Left lobe of liver (tissue), 2 donors: ENCODE measurements at regions not wholly inside any gene's neighbourhood (a gene's known extent, or its start where the extent isn't known, plus 50 kb on each side); places are given as distances from the start of the nearest gene placed in this dataset.

Source experiments
- ATAC-seq: fragments of 200-7000 bp; cut with Tn5 transposase; one replicate; pipeline ENCODE4 v1.9.1; 2020; ENCODE audit warnings: mild to moderate bottlenecking, moderate library complexity
- DNase-seq: peaks from one replicate; pipeline ENCODE4 v3.0.0-alpha.2; 2020; ENCODE audit warnings: low spot score
- donor health status: DM: no; HTN: no; CAD: no; lungs with moderate emphysema.
- donor health status: DM: no; HTN: yes; CAD: no.

DNA sequence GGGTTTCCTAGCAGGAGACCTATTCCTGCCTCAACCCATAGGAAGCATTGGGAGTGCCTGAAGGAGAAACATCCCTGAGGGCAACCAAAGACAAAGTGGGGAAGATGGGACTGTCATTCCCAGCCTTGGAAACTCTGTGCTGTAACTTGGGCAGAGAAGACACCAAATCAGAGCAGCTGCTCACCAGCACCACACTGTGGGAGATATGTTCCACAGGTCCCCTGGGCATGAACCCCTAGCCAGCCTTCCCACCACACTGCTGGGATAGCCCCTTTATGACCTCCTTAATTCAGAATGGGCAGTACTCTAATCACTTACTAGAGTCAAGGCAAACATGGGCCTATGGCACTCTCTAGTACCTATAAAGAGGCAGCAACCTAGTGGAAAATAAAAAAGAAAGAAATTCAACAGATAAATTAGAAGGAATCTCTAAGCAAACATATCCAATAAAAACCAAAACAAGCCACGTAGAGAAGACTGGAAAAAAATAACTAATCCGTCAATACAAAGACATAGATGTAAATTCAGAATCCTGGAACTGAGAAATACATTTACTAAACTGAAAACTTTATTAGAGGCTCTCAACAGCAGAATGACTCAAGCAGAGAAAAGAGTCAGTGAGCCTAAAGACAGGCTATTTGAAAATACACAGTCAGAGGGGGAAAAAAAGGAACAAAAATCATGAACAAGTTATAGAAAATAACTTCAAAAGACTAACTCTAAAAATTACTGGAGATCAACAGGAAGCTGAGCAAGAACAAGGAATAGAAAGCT lies 878.4 kb upstream of the FRG1 start:
- DNase-seq (no peak), ATAC-seq (no peak)

DNA sequence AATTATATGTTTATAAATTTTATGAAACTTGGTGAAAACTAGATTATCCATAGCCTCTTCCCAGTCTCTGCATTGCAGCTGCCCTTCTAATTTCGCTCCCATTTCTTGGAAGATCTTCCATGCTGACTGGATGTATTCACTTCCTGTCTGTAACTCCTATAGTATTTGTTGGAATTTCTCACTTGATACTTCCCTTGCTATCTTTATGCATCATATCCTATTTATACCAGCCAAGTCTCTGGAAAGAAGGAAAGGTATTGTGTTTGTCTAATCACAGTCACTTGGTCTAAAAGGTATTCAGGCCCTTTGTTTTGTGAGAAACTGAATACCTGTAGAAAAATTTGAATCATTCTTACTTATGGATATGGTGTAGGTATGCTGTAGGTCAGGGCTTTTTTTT lies 870.9 kb upstream of the FRG1 start:
- DNase-seq (no peak), ATAC-seq (no peak)

DNA sequence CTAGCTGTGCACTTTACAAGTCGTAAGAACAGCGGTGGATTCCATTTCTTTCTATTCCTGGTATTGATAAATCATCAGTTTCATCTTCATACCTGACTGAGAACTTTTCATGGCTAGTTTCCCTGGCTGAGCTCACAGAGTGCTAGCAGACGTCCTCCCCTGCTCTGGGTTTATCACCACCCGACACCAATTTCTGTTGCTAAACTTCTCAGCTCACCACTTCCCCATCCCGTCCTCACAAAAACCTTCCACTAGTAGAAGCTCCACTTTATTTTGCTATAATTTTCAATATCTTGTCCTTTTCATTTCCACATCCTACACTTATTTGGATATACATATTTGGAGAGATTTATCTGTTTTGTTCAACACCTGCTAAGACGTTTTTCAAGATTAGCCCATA lies 869.4 kb upstream of the FRG1 start:
- ATAC-seq (no peak), DNase-seq (no peak)

DNA sequence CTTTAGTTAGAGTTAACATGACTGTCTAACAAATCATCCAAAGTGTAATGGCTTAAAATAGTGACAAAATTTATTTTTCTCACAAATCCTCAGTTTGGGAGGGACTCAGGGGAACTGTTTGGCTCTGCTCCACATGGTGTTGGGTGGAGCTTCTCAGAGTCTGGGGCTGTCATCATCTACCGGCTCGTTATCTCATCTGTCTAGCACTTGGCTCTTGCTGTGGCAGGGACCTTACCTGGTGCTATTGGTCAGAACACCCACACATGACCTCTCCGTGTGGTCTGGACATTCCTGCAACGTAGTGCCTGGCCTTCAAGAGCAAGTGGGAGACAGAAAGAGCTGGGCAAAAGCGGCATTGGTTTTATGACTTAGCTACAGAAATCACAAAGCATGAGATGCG lies 866.9 kb upstream of the FRG1 start:
- DNase-seq (no peak), ATAC-seq (no peak)

DNA sequence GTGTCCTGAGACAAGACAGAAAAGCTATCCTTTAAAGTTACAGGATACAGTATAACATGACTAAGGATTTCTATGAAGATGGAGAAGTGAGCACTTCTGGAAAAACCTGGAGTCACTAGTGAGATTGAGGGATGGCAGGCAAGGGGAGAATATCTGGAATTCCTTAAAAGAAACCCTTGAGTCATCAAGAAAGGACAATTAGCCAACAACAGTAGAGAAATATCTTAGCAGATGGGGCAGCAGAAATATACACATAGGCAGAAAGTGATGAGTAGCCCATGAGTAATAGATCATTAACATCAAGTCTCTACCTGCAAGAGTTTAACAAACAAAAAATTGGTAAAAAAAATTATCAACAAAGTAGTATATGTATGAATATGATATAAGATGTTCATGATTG lies 858.8 kb upstream of the FRG1 start:
- ATAC-seq (no peak), DNase-seq (no peak)

DNA sequence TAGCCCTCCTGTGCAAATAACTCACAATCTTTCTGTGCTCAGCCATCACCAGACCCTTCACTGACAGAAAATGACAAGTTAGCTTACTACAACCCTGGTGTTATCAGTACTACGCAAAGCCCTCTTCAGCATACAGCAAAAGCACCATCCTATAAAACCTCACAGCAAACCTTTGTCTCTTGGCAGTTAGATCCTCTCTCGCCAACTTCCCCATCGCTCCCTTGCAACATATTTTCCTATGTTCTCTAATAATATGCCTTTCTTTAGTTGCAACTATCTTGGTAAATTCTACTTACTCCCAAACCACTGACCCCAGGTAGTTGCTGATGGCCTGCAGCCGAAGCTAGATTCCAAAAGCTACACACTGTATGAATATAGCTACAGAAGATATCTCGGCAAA lies 856.9 kb upstream of the FRG1 start:
- ATAC-seq (no peak), DNase-seq (no peak)

DNA sequence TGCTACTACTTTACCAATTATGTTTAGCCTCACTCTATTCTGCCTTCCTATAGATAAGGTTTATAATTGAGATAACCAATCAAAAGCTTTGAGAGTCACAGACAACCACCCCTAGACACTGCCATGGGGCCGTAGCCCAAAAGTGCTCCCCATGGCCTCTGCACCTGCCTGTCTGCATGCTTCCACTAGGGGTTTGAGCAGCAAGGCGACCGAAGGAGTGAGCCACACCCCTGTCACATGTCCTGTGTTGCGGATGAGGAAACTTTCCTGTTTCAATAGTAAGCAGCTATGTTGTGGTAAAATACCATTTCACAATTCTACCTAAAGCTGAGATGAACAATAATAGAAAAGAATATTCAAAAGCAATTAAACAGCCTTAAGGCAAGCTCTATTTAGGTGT lies 856.0 kb upstream of the FRG1 start:
- no peak for DNase-seq
- no peak for ATAC-seq

DNA sequence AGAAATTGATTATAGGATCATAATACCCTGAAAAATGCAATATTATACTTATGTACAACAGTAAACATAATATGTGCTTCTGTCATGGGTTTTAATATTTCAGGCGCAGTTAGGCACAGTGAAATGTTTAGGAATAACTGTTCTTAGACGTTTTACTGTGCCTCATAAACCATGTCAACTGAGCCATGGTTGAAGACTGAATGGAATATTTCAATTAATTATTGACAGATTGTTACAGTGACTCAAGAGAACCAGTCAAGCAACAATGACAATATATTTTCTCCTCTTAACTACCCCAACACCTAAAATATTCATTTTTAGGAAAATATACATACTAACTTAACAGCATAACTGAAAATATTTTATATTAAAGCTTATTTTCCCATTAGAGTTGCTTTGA lies 852.7 kb upstream of the FRG1 start:
- ATAC-seq, result no peak
- no peak for DNase-seq

DNA sequence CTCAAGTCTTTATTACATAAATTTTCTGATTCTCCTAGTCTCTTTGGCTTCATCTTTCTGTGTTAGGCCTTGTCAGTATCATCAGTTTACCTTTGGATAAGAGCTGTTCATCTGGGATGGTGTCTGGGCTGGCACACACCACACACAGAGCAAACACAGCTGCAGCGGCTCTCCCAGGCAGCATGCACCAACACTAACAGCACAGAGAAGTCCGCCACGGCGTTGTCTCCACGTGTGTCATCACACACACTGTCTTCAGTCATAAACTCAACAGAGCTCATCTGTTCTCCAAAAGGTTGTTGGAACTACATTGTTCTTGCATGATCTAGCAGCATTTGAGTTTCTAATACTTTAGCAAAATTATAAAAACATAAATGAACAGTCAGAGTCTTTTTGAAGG lies 851.9 kb upstream of the FRG1 start:
- no peak for DNase-seq
- ATAC-seq, result no peak

DNA sequence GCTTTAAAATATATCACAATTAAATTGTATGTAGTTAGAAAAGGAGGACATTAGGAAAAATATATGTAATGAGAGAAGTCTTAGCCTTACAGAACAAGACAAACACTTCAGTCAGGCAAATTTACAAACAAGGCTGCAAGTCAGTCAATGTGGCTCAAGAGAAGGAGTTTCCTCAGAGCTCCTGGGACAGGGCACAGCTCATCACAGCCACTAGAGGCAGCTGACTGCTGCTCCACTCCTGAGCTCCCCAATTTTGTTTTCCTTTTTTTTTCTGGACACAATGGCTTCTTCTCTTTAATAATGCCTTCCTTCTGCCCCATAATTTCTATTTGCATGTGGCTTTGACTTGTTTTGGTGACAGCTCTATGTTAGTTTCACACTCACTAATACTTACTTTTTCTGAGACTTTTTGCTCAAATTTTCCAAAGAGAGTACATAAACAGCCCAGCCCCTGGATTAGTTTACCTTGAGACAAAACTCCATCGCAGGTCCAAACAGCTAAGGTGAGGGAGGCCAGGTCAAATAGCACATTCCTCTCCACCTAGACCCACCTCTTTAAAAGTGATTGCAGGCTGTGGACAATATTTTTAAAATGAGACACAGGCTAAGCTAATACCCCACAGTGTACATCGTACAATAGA lies 850.4 kb upstream of the FRG1 start:
- DNase-seq (no peak), ATAC-seq (peak; percentile 75)

DNA sequence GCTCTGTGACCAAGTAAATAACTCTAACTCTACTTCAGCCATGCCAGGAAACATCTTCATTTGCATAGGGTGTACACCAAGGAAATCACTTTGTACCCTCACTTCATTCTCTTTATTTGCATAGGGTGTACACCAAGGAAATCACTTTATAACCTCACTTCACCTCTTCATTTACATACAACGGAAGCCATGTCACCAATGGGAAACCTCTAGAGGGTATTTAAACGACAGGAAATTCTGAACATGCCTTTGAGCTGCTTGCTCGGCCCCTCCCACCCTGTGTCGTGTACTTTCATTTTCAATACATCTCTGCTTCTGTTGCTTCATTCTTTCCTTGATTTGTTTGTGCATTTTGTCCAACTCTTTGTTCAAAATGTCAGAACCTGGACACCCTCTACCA lies 848.1 kb upstream of the FRG1 start:
- ATAC-seq, result no peak
- DNase-seq, result no peak

DNA sequence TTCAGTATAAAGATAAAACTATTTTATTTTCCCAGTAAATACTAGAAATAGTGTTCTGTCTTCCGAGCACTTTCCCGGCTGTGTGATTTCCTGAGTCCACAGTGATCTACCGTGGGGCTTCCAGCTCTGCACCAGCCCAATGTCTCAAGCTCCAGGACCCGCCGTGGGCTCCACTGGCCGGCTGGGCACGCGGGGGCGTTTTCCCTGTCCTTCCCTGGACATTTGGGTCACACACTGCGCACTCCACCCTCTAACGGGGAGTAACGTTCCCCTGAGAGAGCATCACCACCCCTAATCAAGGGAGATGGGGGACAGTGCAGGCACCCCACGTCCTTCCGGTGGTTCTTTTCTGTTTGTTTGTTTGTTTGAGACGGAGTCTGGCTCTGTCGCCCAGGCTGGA lies 844.6 kb upstream of the FRG1 start:
- DNase-seq (no peak), ATAC-seq (no peak)

DNA sequence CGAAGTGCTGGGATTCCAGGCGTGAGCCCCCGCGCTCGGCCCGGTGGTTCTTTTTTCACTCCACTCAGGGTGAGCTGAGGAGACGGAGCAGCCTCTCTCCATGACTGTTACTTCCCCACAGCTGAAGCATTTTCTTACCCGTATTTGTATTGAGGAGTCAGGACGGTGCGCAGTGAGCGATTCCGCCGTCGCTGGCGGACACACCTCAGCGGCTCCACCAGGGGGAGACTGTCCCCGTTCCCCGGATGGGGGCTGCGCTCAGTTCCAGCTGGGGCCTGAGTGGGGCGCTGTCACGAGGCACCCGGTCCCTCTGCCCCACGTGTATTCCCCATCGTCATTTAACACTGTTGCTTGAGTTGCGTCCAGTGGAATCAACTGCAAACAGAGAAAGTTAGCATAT lies 844.0 kb upstream of the FRG1 start:
- ATAC-seq (no peak), DNase-seq (no peak)

DNA sequence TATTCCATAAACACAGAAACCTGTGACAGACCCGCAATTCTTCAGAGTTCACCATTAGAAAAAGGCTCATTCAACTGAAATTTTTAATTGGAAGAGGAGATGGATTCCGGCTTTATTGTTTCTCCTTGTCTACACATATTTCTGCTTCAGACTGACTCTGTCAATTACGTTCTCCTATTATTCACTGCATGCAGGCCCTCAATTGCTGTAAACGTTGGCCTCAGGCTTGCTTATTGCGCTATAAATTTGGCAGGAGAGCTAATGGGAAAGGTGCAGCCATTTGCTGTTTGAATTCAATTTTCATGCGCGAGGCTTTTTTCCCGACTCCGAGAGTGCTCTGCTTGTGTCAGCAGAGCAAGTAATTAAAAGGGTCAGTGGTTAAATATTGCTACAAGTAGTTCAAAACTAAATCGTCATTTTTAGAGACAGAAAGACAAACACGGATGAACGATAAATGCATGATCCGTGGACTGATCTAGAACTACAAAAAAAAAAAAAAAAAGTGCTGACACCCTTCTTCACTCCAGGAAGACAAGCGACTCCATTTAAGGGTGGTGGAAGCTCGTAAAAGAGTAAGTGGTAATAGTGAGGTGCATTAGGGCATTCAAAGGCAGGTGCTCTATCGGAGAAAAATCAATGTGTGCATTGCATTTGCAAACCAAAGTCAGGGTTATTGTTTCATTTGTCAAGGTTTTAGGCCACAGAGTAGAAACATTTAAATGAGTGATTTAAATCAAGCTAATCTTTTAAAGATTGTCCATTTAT lies 841.6 kb upstream of the FRG1 start:
- no peak for DNase-seq
- ATAC-seq, result no peak

DNA sequence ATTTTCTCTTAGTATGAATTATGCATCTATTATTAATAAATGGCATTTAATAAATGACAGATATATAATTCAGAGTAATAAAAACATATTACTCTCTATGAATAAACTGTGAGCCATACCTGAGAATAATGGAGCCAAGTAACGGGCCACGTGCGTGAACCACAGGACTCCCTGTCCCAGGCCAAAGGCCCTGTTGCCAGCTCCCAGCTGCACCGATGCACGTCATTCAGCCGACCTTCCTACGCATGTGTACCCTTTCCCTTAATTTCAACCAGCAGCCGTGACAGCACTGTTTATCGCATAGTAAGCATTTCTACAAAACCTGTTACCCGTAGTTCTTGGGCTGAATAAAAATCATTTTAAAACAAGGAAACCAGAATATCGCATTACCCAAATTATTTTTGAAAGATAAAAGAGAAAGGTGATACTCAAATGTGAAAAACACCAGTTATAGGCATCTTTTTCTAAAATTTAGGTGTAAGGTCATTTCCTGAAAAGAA lies 827.2 kb upstream of the FRG1 start:
- ATAC-seq (no peak), DNase-seq (no peak)

DNA sequence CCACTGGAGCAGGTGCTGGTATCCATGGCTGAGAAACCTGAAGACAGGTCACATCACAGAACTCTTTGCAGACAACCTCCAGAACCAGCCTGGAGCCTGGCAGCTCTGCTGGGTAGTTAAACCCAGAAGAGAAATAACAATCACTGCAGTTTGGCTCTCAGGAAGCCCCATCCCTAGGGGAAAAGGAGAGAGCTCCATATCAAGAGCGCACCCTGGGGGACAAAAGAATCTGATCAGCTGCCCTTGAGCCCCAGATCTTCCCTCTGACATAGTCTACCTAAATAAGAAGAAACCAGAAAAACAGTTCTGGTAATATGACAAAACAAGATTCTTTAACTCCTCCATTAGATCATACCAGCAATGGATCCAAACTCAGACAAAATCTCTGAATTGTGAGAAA lies 823.2 kb upstream of the FRG1 start:
- DNase-seq (no peak), ATAC-seq (no peak)

DNA sequence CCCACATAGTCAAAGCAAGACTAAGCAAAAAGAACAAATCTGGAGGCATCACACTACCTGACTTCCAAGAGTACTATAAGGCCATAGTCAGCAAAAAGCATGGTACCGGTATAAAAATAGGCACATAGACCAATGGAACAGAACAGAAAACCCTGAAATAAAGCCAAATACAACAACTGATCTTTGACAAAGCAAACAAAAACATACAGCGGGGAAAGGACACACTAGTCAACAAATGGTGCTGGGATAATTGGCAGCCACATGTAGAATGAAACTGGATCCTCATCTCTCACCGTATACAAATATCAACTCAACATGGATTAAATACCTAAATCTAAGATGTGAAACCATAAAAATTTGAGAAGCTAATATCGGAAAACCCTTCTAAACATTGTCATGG lies 819.3 kb upstream of the FRG1 start:
- ATAC-seq (no peak), DNase-seq (no peak)

DNA sequence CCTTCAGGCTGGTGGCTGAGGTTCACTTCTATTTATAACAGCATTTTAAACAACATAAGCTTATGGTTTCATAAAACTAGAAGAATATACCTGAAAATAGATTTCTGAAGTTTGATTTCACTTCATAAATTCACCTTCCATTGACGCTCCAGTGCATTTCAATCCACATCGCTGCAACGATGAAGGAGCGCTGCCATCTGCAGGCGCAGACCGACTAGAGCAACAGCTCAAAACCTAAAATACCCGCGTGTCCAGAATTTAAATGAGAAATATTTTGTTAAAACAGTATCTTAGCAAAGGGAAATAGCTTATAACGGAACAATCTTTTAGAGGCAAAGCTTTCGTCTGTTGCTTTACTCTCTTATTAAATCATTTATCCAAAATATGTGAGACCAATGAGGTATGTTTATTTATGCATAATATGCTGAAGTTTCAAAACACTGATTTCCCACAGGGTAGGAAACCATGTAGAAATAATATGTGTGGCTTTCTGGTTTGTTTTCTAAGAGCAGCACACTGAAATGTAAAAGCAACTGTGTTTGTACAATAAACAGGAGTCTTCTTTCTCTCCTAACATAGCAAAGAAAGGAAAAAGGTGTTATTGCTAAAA lies 816.4 kb upstream of the FRG1 start:
- ATAC-seq, result peak; percentile 68
- DNase-seq, result no peak

DNA sequence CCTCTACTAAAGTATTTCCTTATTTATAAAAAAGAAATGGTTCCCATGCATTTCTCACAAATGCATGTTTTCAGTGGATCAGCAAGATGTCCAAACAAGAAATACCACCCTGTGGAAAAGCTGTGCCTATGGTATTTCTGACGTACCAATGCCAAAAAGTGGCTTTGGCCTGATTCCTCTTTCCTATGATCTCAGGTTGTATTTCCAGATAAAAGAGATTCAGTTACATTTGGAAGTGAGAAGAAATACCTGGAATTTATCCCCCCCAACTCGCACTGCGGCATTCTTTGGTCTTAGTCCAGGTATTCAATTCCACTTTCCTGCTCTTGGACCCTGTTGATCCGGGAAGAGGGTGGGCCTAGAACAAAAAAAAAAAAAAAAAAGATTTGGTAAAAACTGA lies 815.9 kb upstream of the FRG1 start:
- ATAC-seq (no peak), DNase-seq (no peak)

DNA sequence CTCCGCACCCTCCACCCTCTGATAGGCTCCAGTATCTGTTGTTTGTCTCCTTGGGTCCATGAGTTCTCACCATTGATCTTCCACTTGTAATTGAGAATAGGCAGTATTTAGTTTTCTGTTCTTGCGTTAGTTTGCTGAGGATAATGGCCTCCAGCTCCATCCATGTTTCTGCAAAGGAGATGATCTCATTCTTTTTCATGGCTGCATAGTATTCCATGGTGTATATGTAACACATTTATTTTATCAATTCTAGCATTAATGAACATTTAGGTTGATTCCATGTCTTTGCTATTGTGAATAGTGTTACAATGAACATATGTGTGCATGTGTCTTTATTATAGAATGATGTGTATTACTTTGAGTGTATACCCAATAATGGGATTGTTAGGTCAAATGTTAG lies 814.6 kb upstream of the FRG1 start:
- DNase-seq, result no peak
- ATAC-seq, result no peak

DNA sequence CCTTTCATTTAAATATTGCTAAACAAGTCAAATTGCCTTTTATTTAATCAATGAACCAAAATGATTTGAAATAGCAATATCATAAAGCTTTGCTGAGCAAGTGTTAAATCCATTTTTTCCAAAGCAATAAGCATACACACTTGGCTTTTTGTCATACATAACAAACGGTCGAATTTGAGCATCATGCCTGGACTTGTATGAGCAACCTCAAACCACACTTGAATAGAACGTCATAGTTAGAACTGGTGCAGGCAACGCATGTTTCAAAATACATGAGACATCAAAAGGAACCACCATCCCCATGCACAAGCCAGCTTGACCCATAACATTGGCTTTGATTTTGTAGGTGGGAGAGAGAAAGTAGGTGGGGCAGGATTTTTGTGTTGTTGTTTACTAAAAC lies 812.3 kb upstream of the FRG1 start:
- no peak for ATAC-seq
- no peak for DNase-seq
